ENCODE measurements at regions not wholly inside any gene's neighbourhood (a gene's known extent, or its start where the extent isn't known, plus 50 kb on each side); places are given as distances from the start of the nearest gene placed in this dataset.

GRCh38 chr6:3984494-3984893, 94.4 kb downstream of the FAM217A start:
- TF ChIP-seq CTCF (IDR thresholded peaks at IDR 0.05) (no peak), EP300 (IDR thresholded peaks at IDR 0.05) (no peak)
